ENCODE measurements at regions not wholly inside any gene's neighbourhood (a gene's known extent, or its start where the extent isn't known, plus 50 kb on each side); places are given as distances from the start of the nearest gene placed in this dataset.

DNA sequence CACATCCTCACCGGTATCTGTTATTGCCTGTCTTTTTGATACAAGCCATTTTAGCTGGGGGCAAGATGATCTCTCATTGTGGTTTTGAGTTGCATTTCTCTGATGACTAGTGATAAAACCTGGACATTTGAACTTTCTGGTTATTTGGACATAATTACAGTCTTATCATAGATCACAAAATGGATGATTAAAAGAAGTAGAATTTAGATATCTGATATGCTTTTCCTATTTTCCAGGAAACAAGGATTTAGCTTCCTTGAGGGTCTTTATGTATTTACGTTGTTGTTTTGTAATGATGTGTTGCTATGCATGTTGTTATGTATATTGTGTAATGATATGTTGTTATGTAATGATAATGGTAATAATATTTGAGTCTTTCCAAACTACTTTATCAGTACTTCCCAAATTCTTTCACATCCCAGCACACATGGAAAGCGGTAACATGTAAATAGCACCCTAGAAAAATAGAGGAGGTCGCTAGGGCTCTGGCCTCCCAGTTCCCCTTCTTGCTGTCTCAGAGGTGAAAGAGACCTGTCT lies 53.8 kb downstream of the GJD2 start:
- ChIA-PET CTCF (no interaction called here), POLR2A (no interaction called here)
- no peak for DNase-seq (ENCODE audit: extremely low spot score)
- TF ChIP-seq TARDBP (IDR thresholded peaks at IDR 0.05) (no peak), BHLHE40 (IDR thresholded peaks at IDR 0.05; ENCODE audit: borderline replicate concordance) (no peak), ZNF384 (IDR thresholded peaks at IDR 0.05) (no peak), FOXA1 (IDR thresholded peaks at IDR 0.05) (no peak), ELF4 (IDR thresholded peaks at IDR 0.05) (no peak), FOXK2 (IDR thresholded peaks at IDR 0.05) (no peak), L3MBTL2 (conservative IDR thresholded peaks at IDR 0.05) (no peak), SP1 (IDR thresholded peaks at IDR 0.05) (no peak), SUZ12 (IDR thresholded peaks at IDR 0.05) (no peak), CTBP1 (IDR thresholded peaks at IDR 0.05; ENCODE audit: borderline replicate concordance) (no peak), ARNT (IDR thresholded peaks at IDR 0.05) (no peak), FOXM1 (IDR thresholded peaks at IDR 0.05; ENCODE audit: borderline replicate concordance) (no peak), LEF1 (IDR thresholded peaks at IDR 0.05; ENCODE audit: borderline replicate concordance) (no peak), HDGF (IDR thresholded peaks at IDR 0.05; ENCODE audit: borderline replicate concordance) (no peak), NFRKB (IDR thresholded peaks at IDR 0.05) (no peak)
- TF ChIP-seq, protein P1, sequence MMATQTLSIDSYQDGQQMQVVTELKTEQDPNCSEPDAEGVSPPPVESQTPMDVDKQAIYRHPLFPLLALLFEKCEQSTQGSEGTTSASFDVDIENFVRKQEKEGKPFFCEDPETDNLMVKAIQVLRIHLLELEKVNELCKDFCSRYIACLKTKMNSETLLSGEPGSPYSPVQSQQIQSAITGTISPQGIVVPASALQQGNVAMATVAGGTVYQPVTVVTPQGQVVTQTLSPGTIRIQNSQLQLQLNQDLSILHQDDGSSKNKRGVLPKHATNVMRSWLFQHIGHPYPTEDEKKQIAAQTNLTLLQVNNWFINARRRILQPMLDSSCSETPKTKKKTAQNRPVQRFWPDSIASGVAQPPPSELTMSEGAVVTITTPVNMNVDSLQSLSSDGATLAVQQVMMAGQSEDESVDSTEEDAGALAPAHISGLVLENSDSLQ (IDR thresholded peaks at IDR 0.05), result no peak

DNA sequence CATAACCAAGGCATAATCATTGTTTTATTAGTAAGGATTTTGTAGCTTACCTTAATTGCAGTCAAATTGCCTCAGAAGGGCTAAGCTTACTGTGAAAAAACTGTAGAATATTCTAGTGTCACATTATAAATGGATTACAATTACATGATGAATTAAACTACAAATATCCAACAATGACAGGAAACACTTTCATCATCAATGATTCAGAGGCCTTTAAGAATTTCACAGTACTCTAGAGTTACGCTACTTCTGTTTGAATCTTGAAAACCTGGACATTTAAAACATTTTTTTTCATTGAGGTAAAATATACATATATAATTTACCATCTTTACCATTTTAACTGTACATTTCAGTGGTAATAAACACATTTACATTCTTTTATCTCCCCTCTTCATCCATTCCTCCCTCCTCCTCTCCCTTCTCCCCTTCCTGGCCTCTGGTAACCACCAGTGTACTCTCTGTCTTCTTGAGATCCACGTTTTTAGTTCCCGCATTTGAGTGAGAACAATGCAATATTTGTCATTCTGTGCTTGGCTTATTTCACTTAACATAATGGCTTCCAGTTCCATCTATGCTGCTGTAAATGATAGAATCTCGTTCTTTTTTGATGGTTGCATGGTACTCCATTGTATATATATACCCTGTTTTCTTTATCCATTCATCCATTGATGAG lies 54.7 kb downstream of the GJD2 start:
- CTCF ChIA-PET, result no interaction called here
- POLR2A ChIA-PET, result no interaction called here

DNA sequence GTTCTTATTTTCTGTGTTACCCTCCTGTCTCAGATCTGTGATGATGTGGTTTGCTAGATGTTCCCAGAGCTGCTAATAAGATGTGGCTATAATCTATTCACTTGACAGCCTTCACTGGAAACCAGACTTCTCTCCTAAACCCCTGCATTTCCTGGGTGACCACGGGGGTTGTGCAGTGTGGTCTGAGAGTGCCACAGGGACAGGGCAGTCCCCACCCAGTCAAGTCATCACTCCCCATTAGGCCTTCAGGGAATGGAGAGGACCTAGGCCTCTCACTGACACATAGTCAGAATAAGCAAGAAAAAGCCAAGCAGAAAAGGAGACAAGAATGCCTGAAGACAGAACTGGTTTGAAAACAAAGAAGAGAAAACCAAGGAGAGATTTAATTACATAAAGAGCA lies 58.3 kb downstream of the GJD2 start:
- POLR2A ChIA-PET, result no interaction called here
- CTCF ChIA-PET, result no interaction called here
- no peak for TF ChIP-seq ARNT (IDR thresholded peaks at IDR 0.05)
- TF ChIP-seq SP1 (IDR thresholded peaks at IDR 0.05), result no peak
- TF ChIP-seq FOXA1 (IDR thresholded peaks at IDR 0.05), result no peak
- no peak for TF ChIP-seq CTBP1 (IDR thresholded peaks at IDR 0.05; ENCODE audit: borderline replicate concordance)
- no peak for TF ChIP-seq LEF1 (IDR thresholded peaks at IDR 0.05; ENCODE audit: borderline replicate concordance)
- no peak for TF ChIP-seq ZNF384 (IDR thresholded peaks at IDR 0.05)
- TF ChIP-seq HDGF (IDR thresholded peaks at IDR 0.05; ENCODE audit: borderline replicate concordance), result no peak
- DNase-seq (ENCODE audit: extremely low spot score), result no peak

More for the DNA sequence above, 54.7 kb downstream of the GJD2 start:
- TF ChIP-seq SUZ12 (IDR thresholded peaks at IDR 0.05), result no peak
- TF ChIP-seq ARNT (IDR thresholded peaks at IDR 0.05), result no peak
- TF ChIP-seq BHLHE40 (IDR thresholded peaks at IDR 0.05; ENCODE audit: borderline replicate concordance), result no peak
- no peak for TF ChIP-seq TARDBP (IDR thresholded peaks at IDR 0.05)
- no peak for TF ChIP-seq LEF1 (IDR thresholded peaks at IDR 0.05; ENCODE audit: borderline replicate concordance)
- no peak for TF ChIP-seq ELF4 (IDR thresholded peaks at IDR 0.05)
- TF ChIP-seq CTBP1 (IDR thresholded peaks at IDR 0.05; ENCODE audit: borderline replicate concordance), result no peak
- TF ChIP-seq NFRKB (IDR thresholded peaks at IDR 0.05), result no peak
- no peak for TF ChIP-seq L3MBTL2 (conservative IDR thresholded peaks at IDR 0.05)
- TF ChIP-seq FOXM1 (IDR thresholded peaks at IDR 0.05; ENCODE audit: borderline replicate concordance), result no peak
- no peak for TF ChIP-seq FOXA1 (IDR thresholded peaks at IDR 0.05)
- TF ChIP-seq ZNF384 (IDR thresholded peaks at IDR 0.05), result no peak
- TF ChIP-seq FOXK2 (IDR thresholded peaks at IDR 0.05), result no peak
- TF ChIP-seq SP1 (IDR thresholded peaks at IDR 0.05), result no peak
- TF ChIP-seq, protein P1 (IDR thresholded peaks at IDR 0.05), result no peak
- no peak for TF ChIP-seq HDGF (IDR thresholded peaks at IDR 0.05; ENCODE audit: borderline replicate concordance)
- DNase-seq (ENCODE audit: extremely low spot score), result no peak

DNA sequence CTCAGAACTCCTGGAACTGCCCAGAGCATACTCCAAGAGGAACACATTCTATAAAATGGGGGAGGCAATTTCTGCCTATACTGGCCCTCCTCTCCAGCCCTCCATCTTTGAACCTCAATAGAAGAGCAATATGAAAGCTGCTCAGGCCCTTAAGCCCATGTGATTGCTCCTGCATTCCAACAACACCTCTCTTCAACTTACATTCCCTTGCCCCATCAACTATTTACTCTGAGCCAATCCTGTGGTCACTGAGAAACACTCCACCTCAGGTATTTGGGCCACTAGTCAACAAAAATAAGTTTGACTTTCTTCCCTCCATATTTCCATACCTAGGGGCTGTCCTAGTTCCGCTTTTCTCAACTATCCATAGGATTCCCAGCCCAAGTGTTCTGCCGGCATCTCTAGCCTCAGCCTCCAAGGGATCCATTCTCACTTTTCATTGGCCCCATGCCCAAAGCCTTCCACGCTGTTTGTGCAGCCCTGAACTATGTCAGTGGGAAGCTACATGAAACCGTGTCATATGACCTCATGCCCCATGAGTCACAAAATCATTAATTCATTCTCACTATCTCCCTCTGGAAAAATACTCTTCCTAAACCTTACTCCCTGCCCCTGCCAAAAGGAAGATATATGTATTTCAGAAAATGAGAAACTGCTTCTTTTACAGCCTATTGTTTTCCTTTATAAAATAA lies 61.6 kb downstream of the GJD2 start:
- TF ChIP-seq BHLHE40 (IDR thresholded peaks at IDR 0.05; ENCODE audit: borderline replicate concordance) (no peak), FOXM1 (IDR thresholded peaks at IDR 0.05; ENCODE audit: borderline replicate concordance) (no peak), NFRKB (IDR thresholded peaks at IDR 0.05) (no peak), ELF4 (IDR thresholded peaks at IDR 0.05) (no peak), CTBP1 (IDR thresholded peaks at IDR 0.05; ENCODE audit: borderline replicate concordance) (no peak), ZNF384 (IDR thresholded peaks at IDR 0.05) (no peak), L3MBTL2 (conservative IDR thresholded peaks at IDR 0.05) (no peak), FOXA1 (IDR thresholded peaks at IDR 0.05) (no peak), LEF1 (IDR thresholded peaks at IDR 0.05; ENCODE audit: borderline replicate concordance) (no peak), HDGF (IDR thresholded peaks at IDR 0.05; ENCODE audit: borderline replicate concordance) (no peak), SUZ12 (IDR thresholded peaks at IDR 0.05) (no peak), FOXK2 (IDR thresholded peaks at IDR 0.05) (no peak), ARNT (IDR thresholded peaks at IDR 0.05) (no peak)
- TF ChIP-seq, protein P1 (IDR thresholded peaks at IDR 0.05), result no peak
- ChIA-PET CTCF (no interaction called here), POLR2A (no interaction called here)
- DNase-seq (ENCODE audit: extremely low spot score), result no peak

DNA sequence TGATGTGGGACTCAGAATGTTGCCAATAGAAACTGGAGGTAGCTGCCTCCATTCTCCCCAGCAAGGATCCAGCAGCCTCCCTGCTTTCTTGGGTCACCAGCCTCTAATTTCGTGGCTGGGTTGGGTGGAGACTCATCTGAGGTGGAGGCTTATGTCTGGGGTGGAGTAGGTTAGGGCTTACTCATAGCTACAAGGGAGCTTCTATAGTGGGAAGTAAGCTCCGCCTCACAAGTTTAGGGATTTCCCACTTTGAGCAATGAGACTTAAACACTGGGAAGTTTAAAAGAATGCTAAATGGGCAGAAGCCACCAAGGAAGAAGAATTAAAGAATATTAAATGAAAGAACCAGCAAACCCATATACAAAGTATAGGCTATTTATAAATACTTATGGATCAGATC lies 63.8 kb downstream of the GJD2 start:
- DNase-seq (ENCODE audit: extremely low spot score), result no peak
- no peak for TF ChIP-seq NFRKB (IDR thresholded peaks at IDR 0.05)
- TF ChIP-seq SP1 (IDR thresholded peaks at IDR 0.05), result no peak
- TF ChIP-seq, protein P1 (IDR thresholded peaks at IDR 0.05), result no peak
- TF ChIP-seq CTBP1 (IDR thresholded peaks at IDR 0.05; ENCODE audit: borderline replicate concordance), result no peak
- TF ChIP-seq FOXM1 (IDR thresholded peaks at IDR 0.05; ENCODE audit: borderline replicate concordance), result no peak
- TF ChIP-seq HDGF (IDR thresholded peaks at IDR 0.05; ENCODE audit: borderline replicate concordance), result no peak
- no peak for TF ChIP-seq ZNF384 (IDR thresholded peaks at IDR 0.05)
- TF ChIP-seq LEF1 (IDR thresholded peaks at IDR 0.05; ENCODE audit: borderline replicate concordance), result no peak
- no peak for TF ChIP-seq FOXA1 (IDR thresholded peaks at IDR 0.05)
- TF ChIP-seq ELF4 (IDR thresholded peaks at IDR 0.05), result no peak
- TF ChIP-seq FOXK2 (IDR thresholded peaks at IDR 0.05), result no peak
- no peak for TF ChIP-seq L3MBTL2 (conservative IDR thresholded peaks at IDR 0.05)
- TF ChIP-seq TARDBP (IDR thresholded peaks at IDR 0.05), result no peak
- ChIA-PET POLR2A (no interaction called here), CTCF (no interaction called here)

Measured in HEK293T (cell line).